DND-41 (cell line): ENCODE measurements at regions not wholly inside any gene's neighbourhood (a gene's known extent, or its start where the extent isn't known, plus 50 kb on each side); places are given as distances from the start of the nearest gene placed in this dataset.
"Not testable (repeated sequence)": the region's sequence is repeated elsewhere in the genome, so short reads cannot be mapped to it uniquely, and the experiment has no call there.

Experiments
- ATAC-seq: fragments of 200-7000 bp; cut with Tn5 transposase; 3 replicates; pipeline ENCODE4 v1.9.1; 2021; ENCODE audit warnings: low read depth; ENCODE audit not compliant: insufficient read depth
- DNase-seq: peaks from one replicate; pipeline ENCODE4 v3.0.0-alpha.2; 2020
- H2AFZ ChIP-seq: 2 replicates; pipeline ENCODE4 v1.6.0; 2012; ENCODE audit warnings: low read depth, low read length
- H3K27ac ChIP-seq: 2 replicates; pipeline ENCODE4 v1.5.1; 2012; ENCODE audit warnings: low read length, inconsistent platforms
- H3K27me3 ChIP-seq: fragments of 200-600 bp; sonication (generic); 2 replicates; pipeline ENCODE4 v1.6.0; 2012; ENCODE audit warnings: low read length, mild to moderate bottlenecking, inconsistent platforms; ENCODE audit not compliant: insufficient read depth, poor library complexity
- H3K36me3 ChIP-seq: 2 replicates; pipeline ENCODE4 v1.5.1; 2012; ENCODE audit warnings: low read length, inconsistent platforms; ENCODE audit not compliant: insufficient read depth
- H3K4me1 ChIP-seq: 2 replicates; pipeline ENCODE4 v1.5.1; 2012; ENCODE audit warnings: mild to moderate bottlenecking, low read length; ENCODE audit not compliant: insufficient read depth
- H3K4me2 ChIP-seq: 2 replicates; pipeline ENCODE4 v1.6.0; 2012; ENCODE audit warnings: mild to moderate bottlenecking, moderate library complexity, low read length, inconsistent platforms; ENCODE audit not compliant: insufficient read depth
- H3K4me3 ChIP-seq, 2 experiments: fragments of 200-600 bp in 1 of 2; shearing (Covaris generic) in 1 of 2; 2 replicates each; pipeline ENCODE4 v1.5.1; 2012 to 2016; ENCODE audit warnings: inconsistent platforms in 2 of 2, low read length in 2 of 2, mild to moderate bottlenecking in 2 of 2, low read depth in 1 of 2, moderate library complexity in 1 of 2
- H3K79me2 ChIP-seq: 2 replicates; pipeline ENCODE4 v1.6.0; 2012; ENCODE audit warnings: low read length, inconsistent platforms; ENCODE audit not compliant: insufficient read depth
- H3K9ac ChIP-seq: 2 replicates; pipeline ENCODE4 v1.6.0; 2012; ENCODE audit warnings: low read depth, mild to moderate bottlenecking, inconsistent platforms, low read length, moderate library complexity
- H3K9me3 ChIP-seq: 2 replicates; pipeline ENCODE4 v1.5.1; 2012; ENCODE audit warnings: low read length, moderate library complexity, mild to moderate bottlenecking, inconsistent platforms; ENCODE audit not compliant: insufficient read depth, severe bottlenecking
- H4K20me1 ChIP-seq: 2 replicates; pipeline ENCODE4 v1.6.0; 2012; ENCODE audit warnings: low read length; ENCODE audit not compliant: insufficient read depth
- EZH2 ChIP-seq: IDR thresholded peaks from 3 replicates; pipeline ENCODE4 v1.6.1; 2012; ENCODE audit warnings: borderline replicate concordance, low read depth, mild to moderate bottlenecking, moderate library complexity, low read length, inconsistent platforms; ENCODE audit not compliant: severe bottlenecking
- TF ChIP-seq, protein P1 (sequence below): IDR thresholded peaks from 2 replicates; pipeline ENCODE4 v1.5.1; 2012; ENCODE audit warnings: borderline replicate concordance, low read length, moderate library complexity, mild to moderate bottlenecking; ENCODE audit not compliant: poor library complexity, severe bottlenecking; ENCODE audit errors: extremely low read depth

DNA sequence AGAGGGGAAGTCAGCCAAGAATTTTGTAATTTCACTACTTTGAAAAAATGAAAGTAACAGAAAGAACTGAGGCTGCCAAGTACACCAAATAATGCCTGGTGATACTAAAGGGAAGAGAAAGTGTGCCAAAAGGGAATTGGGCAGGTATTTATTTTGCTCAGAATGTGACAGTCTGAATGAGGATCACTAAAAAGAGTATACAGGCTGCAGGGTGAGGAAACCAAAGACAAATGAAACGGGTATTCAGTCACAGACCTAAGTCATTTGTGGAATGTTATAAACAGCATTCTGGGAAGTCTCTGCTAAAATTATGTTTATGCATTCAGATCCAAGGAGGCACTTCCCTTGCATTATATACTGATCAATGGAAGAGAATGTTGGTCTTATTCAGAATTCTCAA is 418.6 kb upstream of the SLC39A10 start:
- Histone ChIP-seq H3K4me1 (no peaks in the 10 kb centered on the region), H3K9me3 (no peaks in the 10 kb centered on the region), H3K27me3 (no peaks in the 10 kb centered on the region), H3K4me2 (no peak overlapping the region), H3K27ac (no peak overlapping the region), H3K36me3 (no peaks in the 10 kb centered on the region), H3K9ac (no peak overlapping the region), H4K20me1 (no peaks in the 10 kb centered on the region), H2AFZ (no peak overlapping the region; the same call in 1 of the 2 replicates), H3K4me3 (no peak overlapping the region), H3K79me2 (no peaks in the 10 kb centered on the region)
- ATAC-seq (no peak), DNase-seq (no peak)
- TF ChIP-seq, protein P1, sequence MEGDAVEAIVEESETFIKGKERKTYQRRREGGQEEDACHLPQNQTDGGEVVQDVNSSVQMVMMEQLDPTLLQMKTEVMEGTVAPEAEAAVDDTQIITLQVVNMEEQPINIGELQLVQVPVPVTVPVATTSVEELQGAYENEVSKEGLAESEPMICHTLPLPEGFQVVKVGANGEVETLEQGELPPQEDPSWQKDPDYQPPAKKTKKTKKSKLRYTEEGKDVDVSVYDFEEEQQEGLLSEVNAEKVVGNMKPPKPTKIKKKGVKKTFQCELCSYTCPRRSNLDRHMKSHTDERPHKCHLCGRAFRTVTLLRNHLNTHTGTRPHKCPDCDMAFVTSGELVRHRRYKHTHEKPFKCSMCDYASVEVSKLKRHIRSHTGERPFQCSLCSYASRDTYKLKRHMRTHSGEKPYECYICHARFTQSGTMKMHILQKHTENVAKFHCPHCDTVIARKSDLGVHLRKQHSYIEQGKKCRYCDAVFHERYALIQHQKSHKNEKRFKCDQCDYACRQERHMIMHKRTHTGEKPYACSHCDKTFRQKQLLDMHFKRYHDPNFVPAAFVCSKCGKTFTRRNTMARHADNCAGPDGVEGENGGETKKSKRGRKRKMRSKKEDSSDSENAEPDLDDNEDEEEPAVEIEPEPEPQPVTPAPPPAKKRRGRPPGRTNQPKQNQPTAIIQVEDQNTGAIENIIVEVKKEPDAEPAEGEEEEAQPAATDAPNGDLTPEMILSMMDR: no peak
- no peak for TF ChIP-seq EZH2

DNA sequence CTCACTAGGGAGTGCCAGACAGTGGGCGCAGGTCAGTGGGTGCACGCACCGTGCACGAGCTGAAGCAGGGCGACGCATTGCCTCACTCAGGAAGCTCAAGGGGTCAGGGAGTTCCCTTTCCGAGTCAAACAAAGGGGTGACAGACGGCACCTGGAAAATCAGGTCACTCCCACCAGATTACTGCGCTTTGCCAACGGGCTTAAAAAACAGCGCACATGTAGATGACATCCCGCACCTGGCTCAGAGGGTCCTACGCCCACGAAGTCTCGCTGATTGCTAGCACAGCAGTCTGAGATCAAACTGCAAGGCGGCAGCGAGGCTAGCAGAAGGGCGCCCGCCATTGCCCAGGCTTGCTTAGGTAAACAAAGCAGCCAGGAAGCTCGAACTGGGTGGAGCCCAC is 428.5 kb upstream of the SLC39A10 start:
- not testable (repeated sequence) for H3K4me1 ChIP-seq, H3K4me2 ChIP-seq, H3K27ac ChIP-seq, H3K9ac ChIP-seq, H3K27me3 ChIP-seq, H3K9me3 ChIP-seq, ATAC-seq, H4K20me1 ChIP-seq, H2AFZ ChIP-seq, H3K36me3 ChIP-seq, H3K79me2 ChIP-seq, H3K4me3 ChIP-seq
- DNase-seq: peak; percentile 8

DNA sequence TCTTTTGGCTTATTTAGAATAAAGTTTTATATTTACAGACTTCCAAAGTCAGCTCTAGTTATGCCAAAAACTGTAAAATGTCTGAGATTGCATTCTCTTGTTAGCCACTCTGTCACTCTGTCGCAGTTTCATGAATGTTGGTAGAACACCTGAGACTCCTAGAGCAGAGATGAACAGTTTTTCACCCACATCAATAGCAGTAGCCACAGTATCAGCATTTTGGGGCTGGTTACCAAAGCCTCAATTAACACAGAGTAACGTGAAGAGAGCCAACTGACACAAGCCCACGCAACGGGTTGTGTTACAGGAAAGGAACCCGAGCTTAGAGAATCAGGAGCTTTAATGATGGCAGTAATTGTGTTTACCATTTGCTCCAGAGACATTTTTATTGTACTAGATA is 443.0 kb upstream of the SLC39A10 start:
- Histone ChIP-seq H3K4me2 (no peak overlapping the region), H3K4me1 (no peaks in the 10 kb centered on the region; the same call in 1 of the 2 replicates), H3K79me2 (no peaks in the 10 kb centered on the region), H3K9me3 (no peaks in the 10 kb centered on the region), H3K9ac (no peak overlapping the region), H3K27me3 (no peaks in the 10 kb centered on the region), H3K27ac (no peak overlapping the region), H2AFZ (peak overlapping the region; percentile 29; the same call in 1 of the 2 replicates), H3K36me3 (no peaks in the 10 kb centered on the region), H3K4me3 (no peak overlapping the region), H4K20me1 (no peaks in the 10 kb centered on the region)
- TF ChIP-seq, protein P1: no peak
- no peak for TF ChIP-seq EZH2
- ATAC-seq (peak; percentile 92), DNase-seq (peak; percentile 51)

DNA sequence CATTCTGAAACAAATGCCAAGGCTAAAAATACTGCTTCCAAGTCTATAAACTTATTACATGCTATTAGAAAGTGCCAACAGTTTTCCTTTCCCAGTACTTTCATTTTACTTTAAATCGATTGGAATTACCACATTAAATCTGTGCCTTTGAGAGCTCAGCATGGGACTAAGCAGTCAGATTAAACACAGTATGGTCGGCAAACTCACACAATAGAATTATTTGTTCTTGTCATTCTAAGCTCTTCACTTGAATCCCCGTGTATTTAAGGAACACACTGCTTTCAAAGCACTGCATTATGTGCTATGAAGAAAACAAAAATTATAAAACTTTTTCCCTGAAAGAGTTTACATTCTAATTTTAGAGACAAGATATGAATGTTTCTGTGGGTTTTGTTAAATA is 444.4 kb upstream of the SLC39A10 start:
- H3K9ac ChIP-seq: no peak overlapping the region
- no peak overlapping the region for H3K4me2 ChIP-seq
- H3K9me3 ChIP-seq: no peaks in the 10 kb centered on the region
- no peaks in the 10 kb centered on the region; the same call in 1 of the 2 replicates for H3K4me1 ChIP-seq
- H3K79me2 ChIP-seq: no peaks in the 10 kb centered on the region
- TF ChIP-seq, protein P1: no peak
- no peaks in the 10 kb centered on the region for H3K27me3 ChIP-seq
- H2AFZ ChIP-seq: no peak overlapping the region
- no peak overlapping the region for H3K4me3 ChIP-seq
- ATAC-seq (no peak), DNase-seq (no peak)
- H3K36me3 ChIP-seq: no peaks in the 10 kb centered on the region
- H3K27ac ChIP-seq: no peak overlapping the region
- H4K20me1 ChIP-seq: no peaks in the 10 kb centered on the region
